ENCODE measurements at regions not wholly inside any gene's neighbourhood (a gene's known extent, or its start where the extent isn't known, plus 50 kb on each side); places are given as distances from the start of the nearest gene placed in this dataset.

GRCh38 chr7:101747053-101747878 is 70.2 kb upstream of the CUX1 start:
- no peak for TF ChIP-seq REST (IDR thresholded peaks at IDR 0.05)
- no peak for TF ChIP-seq SP1 (IDR thresholded peaks at IDR 0.05)
- no peak for TF ChIP-seq TAF1 (conservative IDR thresholded peaks at IDR 0.05)
- no peak for TF ChIP-seq FOXA2 (IDR thresholded peaks at IDR 0.05)
- no peak for TF ChIP-seq CTCF (IDR thresholded peaks at IDR 0.05; ENCODE audit: low read depth, low read length, missing input control)
- TF ChIP-seq HNF4G (IDR thresholded peaks at IDR 0.05) = no peak
- no peak for TF ChIP-seq JUND (IDR thresholded peaks at IDR 0.05)
- TF ChIP-seq FOXA1 (IDR thresholded peaks at IDR 0.05) = no peak
- TF ChIP-seq GABPA (IDR thresholded peaks at IDR 0.05 in 1 of 2, conservative IDR thresholded peaks at IDR 0.05 in 1 of 2) = no peak
- no peak for TF ChIP-seq MAX (IDR thresholded peaks at IDR 0.05)
- no peak for TF ChIP-seq NR2F2 (IDR thresholded peaks at IDR 0.05)
- no peak for TF ChIP-seq EGR1 (IDR thresholded peaks at IDR 0.05; ENCODE audit: low read depth in 2 of 2)
- TF ChIP-seq RXRA (IDR thresholded peaks at IDR 0.05) = no peak
- TF ChIP-seq ATF3 (IDR thresholded peaks at IDR 0.05) = no peak
- TF ChIP-seq YY1 (IDR thresholded peaks at IDR 0.05) = no peak
- no peak for TF ChIP-seq ZBTB33 (IDR thresholded peaks at IDR 0.05)
- TF ChIP-seq HNF4A (conservative IDR thresholded peaks at IDR 0.05) = no peak
- no peak for TF ChIP-seq RAD21 (IDR thresholded peaks at IDR 0.05)
- Histone ChIP-seq H3K9ac (ENCODE audit: low read depth in 1 of 2, low read length in 2 of 2) (no peak overlapping the region), H3K27me3 (ENCODE audit: control insufficient read depth in 4 of 4, insufficient read depth in 4 of 4, low read length in 3 of 4) (no peaks in the 10 kb centered on the region), H3K27ac (ENCODE audit: low read depth in 1 of 2, low read length in 2 of 2) (no peak overlapping the region), H3K9me3 (ENCODE audit: control insufficient read depth in 4 of 4, low read length in 3 of 4) (no peaks in the 10 kb centered on the region), H3K36me3 (ENCODE audit: control insufficient read depth in 4 of 4, insufficient read depth in 3 of 4, low read depth in 1 of 4, low read length in 3 of 4) (no peaks in the 10 kb centered on the region), H3K4me1 (ENCODE audit: control insufficient read depth in 4 of 4, insufficient read depth in 4 of 4, low read length in 3 of 4) (peaks cover 3 to 6% (median 4%) of the 10 kb centered on the region in 4 donors), H3K4me3 (ENCODE audit: low read depth in 1 of 3, low read length in 3 of 3) (no peak overlapping the region)
- DNase-seq (ENCODE audit: low spot score) = no peak
- 83% methylated on average over 13 of the region's 13 CpGs for WGBS

Measured in liver (tissue), 8 donors.